ENCODE measurements at regions not wholly inside any gene's neighbourhood (a gene's known extent, or its start where the extent isn't known, plus 50 kb on each side); places are given as distances from the start of the nearest gene placed in this dataset.
"Not testable (repeated sequence)": the region's sequence is repeated elsewhere in the genome, so short reads cannot be mapped to it uniquely, and the experiment has no call there.

- Histone ChIP-seq H3K4me1 (no peaks in the 10 kb centered on the region), H3K4me3 (no peak overlapping the region), H3K9me3 (no peaks in the 10 kb centered on the region), H3K27ac (no peak overlapping the region), H3K27me3 (no peaks in the 10 kb centered on the region), H3K36me3 (no peaks in the 10 kb centered on the region)
- intact Hi-C loops (cut with DNase I), result no loop called here
- TF ChIP-seq POLR2AphosphoS5 (IDR thresholded peaks at IDR 0.05; ENCODE audit: insufficient read depth in 1 of 2, low read depth in 1 of 2) (no peak), POLR2A (IDR thresholded peaks at IDR 0.05) (no peak)
- TF ChIP-seq, protein P1, sequence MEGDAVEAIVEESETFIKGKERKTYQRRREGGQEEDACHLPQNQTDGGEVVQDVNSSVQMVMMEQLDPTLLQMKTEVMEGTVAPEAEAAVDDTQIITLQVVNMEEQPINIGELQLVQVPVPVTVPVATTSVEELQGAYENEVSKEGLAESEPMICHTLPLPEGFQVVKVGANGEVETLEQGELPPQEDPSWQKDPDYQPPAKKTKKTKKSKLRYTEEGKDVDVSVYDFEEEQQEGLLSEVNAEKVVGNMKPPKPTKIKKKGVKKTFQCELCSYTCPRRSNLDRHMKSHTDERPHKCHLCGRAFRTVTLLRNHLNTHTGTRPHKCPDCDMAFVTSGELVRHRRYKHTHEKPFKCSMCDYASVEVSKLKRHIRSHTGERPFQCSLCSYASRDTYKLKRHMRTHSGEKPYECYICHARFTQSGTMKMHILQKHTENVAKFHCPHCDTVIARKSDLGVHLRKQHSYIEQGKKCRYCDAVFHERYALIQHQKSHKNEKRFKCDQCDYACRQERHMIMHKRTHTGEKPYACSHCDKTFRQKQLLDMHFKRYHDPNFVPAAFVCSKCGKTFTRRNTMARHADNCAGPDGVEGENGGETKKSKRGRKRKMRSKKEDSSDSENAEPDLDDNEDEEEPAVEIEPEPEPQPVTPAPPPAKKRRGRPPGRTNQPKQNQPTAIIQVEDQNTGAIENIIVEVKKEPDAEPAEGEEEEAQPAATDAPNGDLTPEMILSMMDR (IDR thresholded peaks at IDR 0.05), result no peak
- DNase-seq (ENCODE audit: extremely low spot score in 2 of 2), result no peak
These were observed 110.4 kb upstream of the DYNAP start for GRCh38 chr18:54480616-54481015.

GRCh38 chr18:54502451-54502850 is 88.6 kb upstream of the DYNAP start:
- H3K4me3 ChIP-seq; H3K27ac ChIP-seq; H3K4me1 ChIP-seq; H3K9me3 ChIP-seq; intact Hi-C loops (cut with DNase I); H3K27me3 ChIP-seq; DNase-seq (ENCODE audit: extremely low spot score in 2 of 2); H3K36me3 ChIP-seq: not testable (repeated sequence)

GRCh38 chr18:54503131-54503894 is 87.7 kb upstream of the DYNAP start:
- Histone ChIP-seq H3K27me3 (no peaks in the 10 kb centered on the region), H3K9me3 (no peaks in the 10 kb centered on the region), H3K27ac (no peak overlapping the region), H3K36me3 (no peaks in the 10 kb centered on the region), H3K4me1 (no peaks in the 10 kb centered on the region), H3K4me3 (no peak overlapping the region)
- no peak for DNase-seq (ENCODE audit: extremely low spot score in 2 of 2)
- TF ChIP-seq, protein P1 (IDR thresholded peaks at IDR 0.05), result no peak
- no peak for TF ChIP-seq POLR2A (IDR thresholded peaks at IDR 0.05)
- no peak for TF ChIP-seq POLR2AphosphoS5 (IDR thresholded peaks at IDR 0.05; ENCODE audit: insufficient read depth in 1 of 2, low read depth in 1 of 2)
- intact Hi-C loops (cut with DNase I), result no loop called here

DNA sequence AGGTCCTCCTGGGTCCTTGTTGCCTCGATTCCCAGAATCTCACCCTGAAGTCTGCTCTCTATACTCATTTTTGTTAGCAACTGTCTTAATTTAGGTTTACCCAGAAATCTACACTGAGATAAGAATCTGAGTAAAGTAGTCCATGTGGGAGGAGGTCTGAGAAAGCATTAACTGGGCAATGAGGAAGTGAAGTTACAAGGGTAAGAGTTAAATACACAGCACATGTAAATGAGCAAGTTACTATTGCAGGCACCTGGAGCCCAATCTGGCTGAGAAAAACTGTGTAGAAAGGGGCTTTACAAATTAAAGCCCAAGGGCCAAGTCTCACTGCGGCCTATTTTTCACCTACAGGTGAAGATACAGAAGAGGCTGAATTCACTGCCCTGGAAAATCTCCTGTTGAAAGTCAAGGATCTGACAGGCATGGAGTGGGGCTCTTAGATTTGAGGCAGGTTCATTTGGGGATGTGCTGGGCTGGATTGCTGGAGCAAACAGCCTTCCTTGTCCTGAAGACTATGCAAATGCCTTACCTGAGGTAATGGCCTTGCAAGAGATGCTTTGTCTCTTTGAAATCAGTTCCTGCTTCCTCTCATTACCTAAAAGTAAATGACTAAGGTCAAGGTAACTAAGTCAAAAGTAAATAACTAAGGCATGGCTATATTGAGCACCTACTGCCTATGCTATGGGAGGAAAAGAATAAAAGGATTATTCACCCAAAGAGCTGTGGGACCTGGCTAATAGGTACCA is 84.4 kb upstream of the DYNAP start:
- H3K4me3 ChIP-seq, result no peak overlapping the region
- no peaks in the 10 kb centered on the region for H3K36me3 ChIP-seq
- intact Hi-C loops (cut with DNase I), result no loop called here
- no peak for DNase-seq (ENCODE audit: extremely low spot score in 2 of 2)
- H3K4me1 ChIP-seq, result no peaks in the 10 kb centered on the region
- H3K27me3 ChIP-seq, result no peaks in the 10 kb centered on the region
- no peaks in the 10 kb centered on the region for H3K9me3 ChIP-seq
- TF ChIP-seq, protein P1 (IDR thresholded peaks at IDR 0.05), result no peak
- no peak for TF ChIP-seq POLR2A (IDR thresholded peaks at IDR 0.05)
- TF ChIP-seq POLR2AphosphoS5 (IDR thresholded peaks at IDR 0.05; ENCODE audit: insufficient read depth in 1 of 2, low read depth in 1 of 2), result no peak
- H3K27ac ChIP-seq, result no peak overlapping the region

DNA sequence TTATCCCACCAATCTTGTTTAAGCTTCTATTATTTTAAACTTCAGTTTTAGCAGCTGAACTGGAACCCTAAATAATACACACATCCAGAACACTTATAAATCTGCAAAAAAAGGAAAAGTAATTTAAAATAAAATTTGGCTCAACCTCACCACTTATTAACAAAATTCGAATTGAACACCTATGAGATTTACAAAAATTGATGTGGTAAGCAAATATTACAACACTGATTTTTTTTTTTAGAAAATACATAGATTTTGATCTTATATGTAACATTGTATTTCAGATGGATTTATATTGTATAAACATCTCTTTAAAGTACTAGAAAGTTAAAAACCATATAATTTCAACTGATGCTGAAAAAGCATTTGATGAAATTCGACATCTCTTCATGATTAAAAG is 81.3 kb upstream of the DYNAP start:
- Histone ChIP-seq H3K27me3 (no peaks in the 10 kb centered on the region), H3K9me3 (no peaks in the 10 kb centered on the region), H3K36me3 (no peaks in the 10 kb centered on the region), H3K4me1 (no peaks in the 10 kb centered on the region), H3K27ac (no peak overlapping the region), H3K4me3 (no peak overlapping the region)
- no peak for DNase-seq (ENCODE audit: extremely low spot score in 2 of 2)
- intact Hi-C loops (cut with DNase I), result no loop called here
- TF ChIP-seq, protein P1 (IDR thresholded peaks at IDR 0.05), result no peak
- TF ChIP-seq POLR2AphosphoS5 (IDR thresholded peaks at IDR 0.05; ENCODE audit: insufficient read depth in 1 of 2, low read depth in 1 of 2), result no peak
- no peak for TF ChIP-seq POLR2A (IDR thresholded peaks at IDR 0.05)

Data from vagina (tissue), 2 donors.